Right lobe of liver (tissue), 4 donors: ENCODE measurements at regions not wholly inside any gene's neighbourhood (a gene's known extent, or its start where the extent isn't known, plus 50 kb on each side); places are given as distances from the start of the nearest gene placed in this dataset.

Experiments
- POLR2A ChIP-seq: fragments of 450-650 bp; IDR thresholded peaks from one replicate; pipeline ENCODE4 v1.6.1; 2017; ENCODE audit warnings: antibody characterized with exemption, mild to moderate bottlenecking
- TF ChIP-seq, protein P1 (sequence below), 4 donors: fragments of 200-600 bp in 3 of 4; fragments of 450-650 bp in 1 of 4; IDR thresholded peaks; one replicate each; pipeline versions ENCODE4 v1.5.1 to v1.8.0; 2016 to 2022; ENCODE audit warnings: antibody characterized with exemption in 4 of 4, mild to moderate bottlenecking in 2 of 4
- donor health status: DM: no; HTN: no; CAD: no.
- donor health status: DM: no; HTN: no; CAD: no.
- donor health status: DM: no; HTN: yes; CAD: no.

- TF ChIP-seq POLR2A, result no peak
- TF ChIP-seq, protein P1, sequence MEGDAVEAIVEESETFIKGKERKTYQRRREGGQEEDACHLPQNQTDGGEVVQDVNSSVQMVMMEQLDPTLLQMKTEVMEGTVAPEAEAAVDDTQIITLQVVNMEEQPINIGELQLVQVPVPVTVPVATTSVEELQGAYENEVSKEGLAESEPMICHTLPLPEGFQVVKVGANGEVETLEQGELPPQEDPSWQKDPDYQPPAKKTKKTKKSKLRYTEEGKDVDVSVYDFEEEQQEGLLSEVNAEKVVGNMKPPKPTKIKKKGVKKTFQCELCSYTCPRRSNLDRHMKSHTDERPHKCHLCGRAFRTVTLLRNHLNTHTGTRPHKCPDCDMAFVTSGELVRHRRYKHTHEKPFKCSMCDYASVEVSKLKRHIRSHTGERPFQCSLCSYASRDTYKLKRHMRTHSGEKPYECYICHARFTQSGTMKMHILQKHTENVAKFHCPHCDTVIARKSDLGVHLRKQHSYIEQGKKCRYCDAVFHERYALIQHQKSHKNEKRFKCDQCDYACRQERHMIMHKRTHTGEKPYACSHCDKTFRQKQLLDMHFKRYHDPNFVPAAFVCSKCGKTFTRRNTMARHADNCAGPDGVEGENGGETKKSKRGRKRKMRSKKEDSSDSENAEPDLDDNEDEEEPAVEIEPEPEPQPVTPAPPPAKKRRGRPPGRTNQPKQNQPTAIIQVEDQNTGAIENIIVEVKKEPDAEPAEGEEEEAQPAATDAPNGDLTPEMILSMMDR (IDR thresholded peaks at IDR 0.05), result no peak
These were observed 362.5 kb downstream of the RAB38 start for GRCh38 chr11:87812571-87813365.
